ENCODE measurements at regions not wholly inside any gene's neighbourhood (a gene's known extent, or its start where the extent isn't known, plus 50 kb on each side); places are given as distances from the start of the nearest gene placed in this dataset.

DNA sequence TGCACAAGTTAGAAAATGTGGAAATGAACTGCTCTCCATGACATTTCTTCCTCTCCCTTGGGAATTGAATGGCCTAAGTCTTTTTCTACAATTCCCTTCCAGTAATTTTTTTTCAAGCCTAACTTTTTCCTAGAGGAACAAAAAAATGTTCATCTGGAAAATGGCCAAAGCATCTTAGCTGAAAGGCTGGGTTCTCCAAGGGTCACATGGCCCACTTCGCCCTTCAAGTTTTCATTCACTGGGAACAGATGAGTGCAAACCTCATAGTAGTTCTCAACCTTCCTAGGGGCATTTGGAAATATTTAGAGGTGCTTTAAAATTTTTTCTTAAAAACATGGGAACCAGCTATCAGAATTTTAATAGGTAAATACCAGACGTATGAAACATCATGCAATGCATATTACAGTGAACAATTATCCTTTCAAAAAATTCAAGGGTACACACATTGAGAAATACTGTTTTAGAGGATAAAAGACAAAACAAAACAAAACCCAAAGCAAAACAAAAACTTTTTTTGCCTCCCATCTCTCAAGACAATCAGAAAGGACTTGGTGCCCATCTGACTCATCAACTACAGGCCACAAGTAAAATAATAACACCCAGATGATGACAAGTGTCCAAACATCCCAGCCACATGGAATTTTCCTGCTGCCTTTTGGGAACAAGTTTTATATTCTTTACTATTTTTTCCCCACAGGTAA is 208.8 kb downstream of the SLITRK6 start:
- TF ChIP-seq, protein P1, sequence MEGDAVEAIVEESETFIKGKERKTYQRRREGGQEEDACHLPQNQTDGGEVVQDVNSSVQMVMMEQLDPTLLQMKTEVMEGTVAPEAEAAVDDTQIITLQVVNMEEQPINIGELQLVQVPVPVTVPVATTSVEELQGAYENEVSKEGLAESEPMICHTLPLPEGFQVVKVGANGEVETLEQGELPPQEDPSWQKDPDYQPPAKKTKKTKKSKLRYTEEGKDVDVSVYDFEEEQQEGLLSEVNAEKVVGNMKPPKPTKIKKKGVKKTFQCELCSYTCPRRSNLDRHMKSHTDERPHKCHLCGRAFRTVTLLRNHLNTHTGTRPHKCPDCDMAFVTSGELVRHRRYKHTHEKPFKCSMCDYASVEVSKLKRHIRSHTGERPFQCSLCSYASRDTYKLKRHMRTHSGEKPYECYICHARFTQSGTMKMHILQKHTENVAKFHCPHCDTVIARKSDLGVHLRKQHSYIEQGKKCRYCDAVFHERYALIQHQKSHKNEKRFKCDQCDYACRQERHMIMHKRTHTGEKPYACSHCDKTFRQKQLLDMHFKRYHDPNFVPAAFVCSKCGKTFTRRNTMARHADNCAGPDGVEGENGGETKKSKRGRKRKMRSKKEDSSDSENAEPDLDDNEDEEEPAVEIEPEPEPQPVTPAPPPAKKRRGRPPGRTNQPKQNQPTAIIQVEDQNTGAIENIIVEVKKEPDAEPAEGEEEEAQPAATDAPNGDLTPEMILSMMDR (IDR thresholded peaks at IDR 0.05; ENCODE audit: low read depth, low read length, poor library complexity, severe bottlenecking): no peak
- no peak for TF ChIP-seq EZH2phosphoT487 (IDR thresholded peaks at IDR 0.05; ENCODE audit: borderline replicate concordance, low read length)

All from DOHH2 (cell line).